ENCODE measurements at regions not wholly inside any gene's neighbourhood (a gene's known extent, or its start where the extent isn't known, plus 50 kb on each side); places are given as distances from the start of the nearest gene placed in this dataset.

DNA sequence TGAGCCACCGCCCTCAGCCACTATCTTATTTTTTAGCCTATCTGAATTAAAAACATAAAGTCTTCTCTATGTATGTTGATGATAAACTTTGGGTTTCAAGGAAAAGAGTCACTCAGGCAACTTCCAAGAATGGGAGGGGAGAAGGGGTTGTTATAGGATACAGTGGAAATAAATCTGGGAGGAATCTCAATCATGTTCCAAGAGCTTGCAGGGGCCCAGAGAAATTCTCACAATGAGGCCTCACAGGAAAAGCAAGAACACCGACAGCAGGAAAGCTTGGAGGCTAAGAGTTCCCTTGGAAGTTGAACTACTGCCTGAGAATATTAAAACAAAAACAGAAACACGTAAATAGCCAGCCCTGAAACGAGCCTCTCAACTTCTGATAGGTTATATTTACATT is 384.6 kb upstream of the IGFBP7 start:
- FAIRE-seq = no peak
- no peaks in the 10 kb centered on the region for H3K4me1 ChIP-seq
- 52 to 55% methylated on average over 4 of the region's 4 CpGs for WGBS, 2 donors
- H3K4me3 ChIP-seq = no peak overlapping the region
- no peak for DNase-seq
- no peak for ATAC-seq
- TF ChIP-seq, protein P1, sequence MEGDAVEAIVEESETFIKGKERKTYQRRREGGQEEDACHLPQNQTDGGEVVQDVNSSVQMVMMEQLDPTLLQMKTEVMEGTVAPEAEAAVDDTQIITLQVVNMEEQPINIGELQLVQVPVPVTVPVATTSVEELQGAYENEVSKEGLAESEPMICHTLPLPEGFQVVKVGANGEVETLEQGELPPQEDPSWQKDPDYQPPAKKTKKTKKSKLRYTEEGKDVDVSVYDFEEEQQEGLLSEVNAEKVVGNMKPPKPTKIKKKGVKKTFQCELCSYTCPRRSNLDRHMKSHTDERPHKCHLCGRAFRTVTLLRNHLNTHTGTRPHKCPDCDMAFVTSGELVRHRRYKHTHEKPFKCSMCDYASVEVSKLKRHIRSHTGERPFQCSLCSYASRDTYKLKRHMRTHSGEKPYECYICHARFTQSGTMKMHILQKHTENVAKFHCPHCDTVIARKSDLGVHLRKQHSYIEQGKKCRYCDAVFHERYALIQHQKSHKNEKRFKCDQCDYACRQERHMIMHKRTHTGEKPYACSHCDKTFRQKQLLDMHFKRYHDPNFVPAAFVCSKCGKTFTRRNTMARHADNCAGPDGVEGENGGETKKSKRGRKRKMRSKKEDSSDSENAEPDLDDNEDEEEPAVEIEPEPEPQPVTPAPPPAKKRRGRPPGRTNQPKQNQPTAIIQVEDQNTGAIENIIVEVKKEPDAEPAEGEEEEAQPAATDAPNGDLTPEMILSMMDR (IDR thresholded peaks at IDR 0.05) = no peak
- intact Hi-C loops (cut with DNase I) = no loop called here
- H3K9me3 ChIP-seq = no peaks in the 10 kb centered on the region
- no peaks in the 10 kb centered on the region for H3K27me3 ChIP-seq
- H3K27ac ChIP-seq = no peak overlapping the region
- no peaks in the 10 kb centered on the region for H3K36me3 ChIP-seq

DNA sequence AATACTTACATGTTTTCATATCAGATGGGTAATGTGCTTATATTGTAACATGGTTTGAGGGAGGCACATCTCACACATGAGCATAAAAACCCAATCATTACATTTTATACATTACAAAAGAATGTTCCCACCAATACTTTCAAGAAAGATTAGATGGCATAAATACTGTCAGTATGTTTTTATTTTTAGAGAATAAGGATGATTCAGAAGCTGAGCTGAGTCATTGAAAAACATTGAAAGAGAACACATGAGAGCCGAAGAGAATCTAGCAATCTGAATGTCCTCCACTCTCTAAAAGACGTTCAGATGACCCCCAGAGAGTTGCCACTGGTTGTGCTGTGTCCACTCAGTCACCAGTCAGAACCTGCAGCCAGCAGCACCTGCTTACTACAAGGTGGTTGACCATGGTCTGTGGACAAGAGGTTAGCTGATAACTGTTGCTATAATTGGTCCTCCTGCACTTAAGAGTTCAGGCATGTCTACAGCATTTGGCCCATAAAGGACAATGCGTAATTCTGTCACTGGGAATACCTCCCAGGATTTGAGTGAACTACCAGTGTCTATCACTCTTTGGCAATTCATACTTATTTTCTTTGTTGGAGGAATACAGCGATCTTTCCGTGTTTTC is 382.2 kb upstream of the IGFBP7 start:
- intact Hi-C loops (cut with DNase I) = no loop called here
- Histone ChIP-seq H3K9me3 (no peaks in the 10 kb centered on the region), H3K36me3 (no peaks in the 10 kb centered on the region), H3K27me3 (no peaks in the 10 kb centered on the region), H3K27ac (no peak overlapping the region), H3K4me3 (no peak overlapping the region), H3K4me1 (no peaks in the 10 kb centered on the region)
- ATAC-seq (no peak), DNase-seq (no peak), FAIRE-seq (no peak)
- TF ChIP-seq, protein P1 (IDR thresholded peaks at IDR 0.05) = no peak
- WGBS, 2 donors = 67 to 81% methylated on average over 5 of the region's 5 CpGs

DNA sequence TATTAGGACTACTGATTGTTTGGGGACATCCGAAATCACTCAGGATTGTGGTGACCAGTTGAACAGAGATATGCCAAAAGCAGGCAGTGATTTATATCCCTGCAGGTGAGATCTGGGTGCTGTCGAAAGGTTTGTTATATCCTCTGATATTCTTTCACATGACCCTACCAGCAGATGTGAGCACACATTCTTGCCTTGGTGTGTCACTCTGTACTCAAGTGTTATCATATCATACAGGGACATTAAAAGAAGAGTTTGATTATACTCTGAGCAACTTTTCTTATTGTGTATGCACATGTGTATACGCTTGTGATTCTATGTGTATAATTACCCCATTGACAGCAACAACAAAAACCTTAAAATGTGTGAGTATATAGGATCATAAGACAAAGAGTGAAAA is 381.2 kb upstream of the IGFBP7 start:
- intact Hi-C loops (cut with DNase I) = no loop called here

DNA sequence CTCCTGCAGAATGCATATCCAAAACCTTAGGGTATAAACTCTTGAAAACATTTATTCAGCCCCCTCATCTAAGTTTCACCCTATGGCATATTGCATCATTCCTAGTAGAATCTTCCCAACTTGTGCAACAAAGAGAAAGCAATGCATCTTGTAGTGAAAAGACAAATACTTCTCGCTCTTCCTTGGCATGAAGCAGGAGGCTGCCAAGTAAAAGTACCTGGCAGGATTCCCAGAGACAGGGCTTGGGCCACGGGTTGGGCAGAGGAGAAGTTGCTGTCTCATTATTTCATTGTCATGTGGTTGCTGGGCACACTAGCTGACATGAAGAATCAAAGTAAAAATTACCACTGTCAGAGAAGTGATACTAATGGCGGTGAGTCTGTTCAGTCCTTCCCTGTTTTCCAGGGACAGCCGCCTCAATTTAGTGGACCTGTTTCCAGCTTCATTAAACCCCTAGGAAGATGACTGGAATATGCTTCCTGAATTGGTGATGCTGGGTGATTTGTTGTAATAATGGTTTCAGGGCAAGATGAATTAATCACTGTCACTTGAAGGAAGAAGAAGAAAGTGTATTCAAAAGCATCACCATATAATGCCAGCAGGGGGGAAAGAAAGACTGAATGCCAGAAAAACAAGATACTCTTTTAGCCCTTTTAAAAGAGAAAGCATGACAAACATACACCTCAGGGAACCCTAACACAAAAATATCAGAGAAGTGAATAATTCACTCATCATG is 380.5 kb upstream of the IGFBP7 start:
- H3K27me3 ChIP-seq = no peaks in the 10 kb centered on the region
- ATAC-seq (no peak), FAIRE-seq (no peak), DNase-seq (no peak)
- 58 to 69% methylated on average over 4 of the region's 4 CpGs for WGBS, 2 donors
- H3K4me3 ChIP-seq = no peak overlapping the region
- H3K36me3 ChIP-seq = no peaks in the 10 kb centered on the region
- H3K9me3 ChIP-seq = no peaks in the 10 kb centered on the region
- H3K4me1 ChIP-seq = no peaks in the 10 kb centered on the region
- intact Hi-C loops (cut with DNase I) = no loop called here
- TF ChIP-seq, protein P1 (IDR thresholded peaks at IDR 0.05) = no peak
- no peak overlapping the region for H3K27ac ChIP-seq

More for the DNA sequence above, 381.2 kb upstream of the IGFBP7 start:
- H3K27ac ChIP-seq = no peak overlapping the region
- H3K4me1 ChIP-seq = no peaks in the 10 kb centered on the region
- no peaks in the 10 kb centered on the region for H3K27me3 ChIP-seq
- H3K4me3 ChIP-seq = no peak overlapping the region
- no peak for DNase-seq
- WGBS, 2 donors = 45 to 77% methylated on average over 3 of the region's 3 CpGs
- no peak for FAIRE-seq
- H3K36me3 ChIP-seq = no peaks in the 10 kb centered on the region
- TF ChIP-seq, protein P1 (IDR thresholded peaks at IDR 0.05) = no peak
- no peaks in the 10 kb centered on the region for H3K9me3 ChIP-seq
- no peak for ATAC-seq

Measured in pancreas (tissue), 10 donors.